ENCODE measurements at regions not wholly inside any gene's neighbourhood (a gene's known extent, or its start where the extent isn't known, plus 50 kb on each side); places are given as distances from the start of the nearest gene placed in this dataset.

- in situ Hi-C loops (cut with MboI), result loop anchor here (25.0 kb wide), 1 partner anchor 737 kb away; no protein-coding TSS in a partner anchor
- no peak for TF ChIP-seq EZH2 (IDR thresholded peaks at IDR 0.05; ENCODE audit: borderline replicate concordance, control insufficient read depth, low read depth, low read length)
- TF ChIP-seq, protein P1, sequence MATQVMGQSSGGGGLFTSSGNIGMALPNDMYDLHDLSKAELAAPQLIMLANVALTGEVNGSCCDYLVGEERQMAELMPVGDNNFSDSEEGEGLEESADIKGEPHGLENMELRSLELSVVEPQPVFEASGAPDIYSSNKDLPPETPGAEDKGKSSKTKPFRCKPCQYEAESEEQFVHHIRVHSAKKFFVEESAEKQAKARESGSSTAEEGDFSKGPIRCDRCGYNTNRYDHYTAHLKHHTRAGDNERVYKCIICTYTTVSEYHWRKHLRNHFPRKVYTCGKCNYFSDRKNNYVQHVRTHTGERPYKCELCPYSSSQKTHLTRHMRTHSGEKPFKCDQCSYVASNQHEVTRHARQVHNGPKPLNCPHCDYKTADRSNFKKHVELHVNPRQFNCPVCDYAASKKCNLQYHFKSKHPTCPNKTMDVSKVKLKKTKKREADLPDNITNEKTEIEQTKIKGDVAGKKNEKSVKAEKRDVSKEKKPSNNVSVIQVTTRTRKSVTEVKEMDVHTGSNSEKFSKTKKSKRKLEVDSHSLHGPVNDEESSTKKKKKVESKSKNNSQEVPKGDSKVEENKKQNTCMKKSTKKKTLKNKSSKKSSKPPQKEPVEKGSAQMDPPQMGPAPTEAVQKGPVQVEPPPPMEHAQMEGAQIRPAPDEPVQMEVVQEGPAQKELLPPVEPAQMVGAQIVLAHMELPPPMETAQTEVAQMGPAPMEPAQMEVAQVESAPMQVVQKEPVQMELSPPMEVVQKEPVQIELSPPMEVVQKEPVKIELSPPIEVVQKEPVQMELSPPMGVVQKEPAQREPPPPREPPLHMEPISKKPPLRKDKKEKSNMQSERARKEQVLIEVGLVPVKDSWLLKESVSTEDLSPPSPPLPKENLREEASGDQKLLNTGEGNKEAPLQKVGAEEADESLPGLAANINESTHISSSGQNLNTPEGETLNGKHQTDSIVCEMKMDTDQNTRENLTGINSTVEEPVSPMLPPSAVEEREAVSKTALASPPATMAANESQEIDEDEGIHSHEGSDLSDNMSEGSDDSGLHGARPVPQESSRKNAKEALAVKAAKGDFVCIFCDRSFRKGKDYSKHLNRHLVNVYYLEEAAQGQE (IDR thresholded peaks at IDR 0.05; ENCODE audit: low read depth, low read length), result no peak
- TF ChIP-seq KLF5 (IDR thresholded peaks at IDR 0.05; ENCODE audit: partially characterized antibody), result no peak
- TF ChIP-seq ZNF207 (IDR thresholded peaks at IDR 0.05; ENCODE audit: borderline replicate concordance), result no peak
- TF ChIP-seq SMAD5 (IDR thresholded peaks at IDR 0.05; ENCODE audit: low read depth), result no peak
- no peak for TF ChIP-seq DPF2 (IDR thresholded peaks at IDR 0.05)
- TF ChIP-seq TBL1XR1 (IDR thresholded peaks at IDR 0.05; ENCODE audit: low read depth, low read length), result no peak
- TF ChIP-seq ETV6 (conservative IDR thresholded peaks at IDR 0.05 in 1 of 2, IDR thresholded peaks at IDR 0.05 in 1 of 2; ENCODE audit: borderline replicate concordance in 1 of 2, low read depth in 1 of 2), result no peak
- TF ChIP-seq CHD4 (IDR thresholded peaks at IDR 0.05), result no peak
- no peak for TF ChIP-seq PAX5 (IDR thresholded peaks at IDR 0.05; ENCODE audit: borderline replicate concordance, low read depth, low read length)
- TF ChIP-seq CBX5 (IDR thresholded peaks at IDR 0.05; ENCODE audit: low read depth), result no peak
- TF ChIP-seq SMARCA5 (IDR thresholded peaks at IDR 0.05), result no peak
Observed at GRCh38 chr9:109875495-109876129, 95.6 kb downstream of the PALM2AKAP2 start.

More at GRCh38 chr9:109875495-109876129, 95.6 kb downstream of the PALM2AKAP2 start:
- no peaks in the 10 kb centered on the region for H4K20me1 ChIP-seq (ENCODE audit: control insufficient read depth, insufficient read depth)
- no peak for DNase-seq (ENCODE audit: low read depth, low spot score)
- intact Hi-C loops (cut with micrococcal nuclease; ENCODE audit: unreplicated experiment), result no loop called here
- H3K4me3 ChIP-seq, result no peak overlapping the region
- ChIA-PET SMC1A (ENCODE audit: uncharacterized antibody, unreplicated experiment) (interaction anchor here (1.1 to 1.4 kb wide), 2 partner anchors 12 to 27 kb away, joined by 3 to 4 read pairs; no protein-coding TSS in a partner anchor), POLR2A (no interaction called here), CTCF (interaction anchor here (0.6 kb wide), 1 partner anchor 846 kb away, joined by 3 read pairs; no protein-coding TSS in a partner anchor), RAD21 (ENCODE audit: unreplicated experiment) (no interaction called here)
- ATAC-seq, result no peak
- no peaks in the 10 kb centered on the region for H3K4me1 ChIP-seq (ENCODE audit: control insufficient read depth, insufficient read depth, low read length)
- BruUV-seq (replicated peaks), result no TSS peak
- H3K27me3 ChIP-seq (replicated peaks in 1 of 2; ENCODE audit: control insufficient read depth in 2 of 2, insufficient read depth in 2 of 2, low read length in 1 of 2), result peaks cover 3 to 5% of the 10 kb centered on the region in 2 experiments; a peak in 1 of 4 replicates
- no peak overlapping the region for H3K27ac ChIP-seq (ENCODE audit: control insufficient read depth, insufficient read depth)
- no peaks in the 10 kb centered on the region for H3K9me3 ChIP-seq (replicated peaks; ENCODE audit: control insufficient read depth, insufficient read depth, low read length)
- no peaks in the 10 kb centered on the region for H3K36me3 ChIP-seq (ENCODE audit: control insufficient read depth in 2 of 2, insufficient read depth in 2 of 2, low read length in 1 of 2)
- no peak overlapping the region for H3K4me2 ChIP-seq (ENCODE audit: control insufficient read depth, insufficient read depth)
- 28% methylated on average over 4 of the region's 4 CpGs for WGBS (ENCODE audit: insufficient coverage, insufficient replicate concordance, low lambda C conversion rate, missing lambda C conversion rate)
- H2AFZ ChIP-seq (ENCODE audit: control insufficient read depth, low read depth, low read length), result no peak overlapping the region
- no peak overlapping the region for H3K9ac ChIP-seq (ENCODE audit: control insufficient read depth, insufficient read depth, low read length)
- no peaks in the 10 kb centered on the region for H3K79me2 ChIP-seq (ENCODE audit: control insufficient read depth, insufficient read depth, low read length)
- FAIRE-seq, result no peak
